HCT116 (cell line): ENCODE measurements at regions not wholly inside any gene's neighbourhood (a gene's known extent, or its start where the extent isn't known, plus 50 kb on each side); places are given as distances from the start of the nearest gene placed in this dataset.

Experiments
- ATAC-seq: fragments of 200-7000 bp; cut with Tn5 transposase; 2 replicates; pipeline ENCODE4 v1.9.1; 2020; ENCODE audit warnings: mild to moderate bottlenecking, moderate library complexity
- BruUV-seq: library from RNA; stranded (reverse); fragments of 400-500 nt; replicated peaks from 2 replicates; lab custom pipeline; 2021; lab: Mats Ljungman, UMichigan
- CTCF ChIA-PET: fragments of 300-600 bp; sonication (Branson Sonifier 250); formaldehyde crosslinking; loops from one replicate; lab custom pipeline; 2021; ENCODE audit warnings: antibody characterized with exemption; lab: Charles Lee
- POLR2A ChIA-PET: fragments of 300-600, 350-600 bp; sonication (Branson Sonifier 250); formaldehyde crosslinking; loops from one replicate; lab custom pipeline; 2021; ENCODE audit warnings: antibody characterized with exemption; lab: Charles Lee
- RAD21 ChIA-PET, 2 experiments: fragments of 300-600 bp; sonication (Branson Sonifier 250); formaldehyde crosslinking; loops; one replicate each; lab custom pipeline; 2023; ENCODE audit warnings: low total read pairs in 2 of 2; ENCODE audit not compliant: uncharacterized antibody in 2 of 2, unreplicated experiment in 2 of 2, low non-redundant PET in 1 of 2; lab: Charles Lee
- DNase-seq: peaks from one replicate; pipeline ENCODE4 v3.0.0-alpha.2; 2010; ENCODE audit warnings: low read depth, low spot score
- H2AFZ ChIP-seq: fragments of 200-600 bp; shearing (Covaris generic), sonication (generic); 2 replicates; pipeline ENCODE4 v1.6.1; 2017; ENCODE audit warnings: low read depth, mixed run types, mixed read lengths, antibody characterized with exemption, low read length; ENCODE audit not compliant: poor library complexity, severe bottlenecking
- H3K27ac ChIP-seq: 2 replicates; pipeline ENCODE4 v1.5.1; 2012; ENCODE audit warnings: low read depth, low read length
- H3K27me3 ChIP-seq: fragments of 200-600 bp; sonication (generic); 2 replicates; pipeline ENCODE4 v1.6.1; 2016; ENCODE audit warnings: mixed run types, low read length, mixed read lengths; ENCODE audit not compliant: insufficient read depth
- H3K36me3 ChIP-seq, 2 experiments: fragments of 200-500 bp in 1 of 2; fragments of 200-600 bp in 1 of 2; sonication (Bioruptor generic) in 1 of 2; sonication (generic) in 1 of 2; 2 replicates each; pipeline versions ENCODE4 v1.5.1 to v1.6.1; 2014 to 2016; ENCODE audit warnings: low read length in 2 of 2, inconsistent platforms in 1 of 2, mixed read lengths in 1 of 2, mixed run types in 1 of 2; ENCODE audit not compliant: insufficient read depth in 2 of 2, control insufficient read depth in 1 of 2
- H3K4me1 ChIP-seq, 2 experiments: fragments of 200-600 bp in 1 of 2; sonication (generic) in 1 of 2; 2 replicates each; pipeline versions ENCODE4 v1.5.1 to v1.6.1; 2012 to 2017; ENCODE audit warnings: low read length in 2 of 2, inconsistent platforms in 1 of 2, mild to moderate bottlenecking in 1 of 2, mixed read lengths in 1 of 2, mixed run types in 1 of 2, moderate library complexity in 1 of 2; ENCODE audit not compliant: insufficient read depth in 2 of 2, control insufficient read depth in 1 of 2
- H3K4me2 ChIP-seq: fragments of 200-600 bp; sonication (generic); 2 replicates; pipeline ENCODE4 v1.6.1; 2017; ENCODE audit warnings: mixed run types, low read length, mixed read lengths
- H3K4me3 ChIP-seq, 2 experiments: fragments of 200-600 bp in 1 of 2; sonication (generic) in 1 of 2; replicated peaks in 1 of 2; 2 replicates each; pipeline ENCODE4 v1.5.1; 2011 to 2016; ENCODE audit warnings: low read length in 2 of 2, control low read depth in 1 of 2, low read depth in 1 of 2, mild to moderate bottlenecking in 1 of 2, mixed read lengths in 1 of 2, mixed run types in 1 of 2
- H3K79me2 ChIP-seq: fragments of 200-600 bp; sonication (generic); 2 replicates; pipeline ENCODE4 v1.6.1; 2017; ENCODE audit warnings: mild to moderate bottlenecking, mixed run types, low read length, moderate library complexity, mixed read lengths; ENCODE audit not compliant: insufficient read depth
- H3K9ac ChIP-seq: fragments of 200-600 bp; sonication (generic); 2 replicates; pipeline ENCODE4 v1.6.1; 2016; ENCODE audit warnings: low read length, mixed read lengths
- H3K9me2 ChIP-seq: fragments of 200-600 bp; sonication (generic), shearing (Covaris generic); 2 replicates; pipeline ENCODE4 v1.6.1; 2017; ENCODE audit warnings: mixed run types, mild to moderate bottlenecking, moderate library complexity; ENCODE audit not compliant: insufficient read depth
- H3K9me3 ChIP-seq, 2 experiments: fragments of 200-500 bp in 1 of 2; fragments of 200-600 bp in 1 of 2; sonication (Bioruptor generic) in 1 of 2; sonication (generic) in 1 of 2; 2 replicates each; pipeline ENCODE4 v1.6.1; 2014 to 2017; ENCODE audit warnings: low read length in 2 of 2, mixed read lengths in 2 of 2, inconsistent platforms in 1 of 2, low read depth in 1 of 2, mild to moderate bottlenecking in 1 of 2, mixed run types in 1 of 2, moderate library complexity in 1 of 2; ENCODE audit not compliant: control insufficient read depth in 1 of 2, insufficient read depth in 1 of 2
- H4K20me1 ChIP-seq: fragments of 200-600 bp; sonication (generic), shearing (Covaris generic); 2 replicates; pipeline ENCODE4 v1.6.1; 2017; ENCODE audit warnings: mixed run types, mild to moderate bottlenecking, moderate library complexity; ENCODE audit not compliant: insufficient read depth
- CBX3 ChIP-seq: IDR thresholded peaks from 2 replicates; pipeline ENCODE4 v1.6.1; 2012; ENCODE audit warnings: low read depth
- CEBPB ChIP-seq: IDR thresholded peaks from 2 replicates; pipeline ENCODE4 v1.6.1; 2012; ENCODE audit warnings: low read depth
- EGR1 ChIP-seq: IDR thresholded peaks from 2 replicates; pipeline ENCODE4 v1.6.1; 2012; ENCODE audit warnings: low read depth
- ELF1 ChIP-seq: IDR thresholded peaks from 2 replicates; pipeline ENCODE4 v1.6.1; 2012; ENCODE audit warnings: low read depth, borderline replicate concordance
- EZH2 ChIP-seq: fragments of 200-600 bp; sonication (generic); IDR thresholded peaks from 2 replicates; pipeline ENCODE4 v1.6.1; 2017; ENCODE audit warnings: antibody characterized with exemption, mixed run types
- EZH2phosphoT487 ChIP-seq: fragments of 200-600 bp; IDR thresholded peaks from 2 replicates; pipeline ENCODE4 v1.6.1; 2018; ENCODE audit warnings: antibody characterized with exemption, borderline replicate concordance
- FOSL1 ChIP-seq: IDR thresholded peaks from 2 replicates; pipeline ENCODE4 v1.6.1; 2012; ENCODE audit warnings: low read depth
- JUND ChIP-seq: IDR thresholded peaks from 2 replicates; pipeline ENCODE4 v1.6.1; 2012
- POLR2A ChIP-seq: IDR thresholded peaks from 2 replicates; pipeline ENCODE4 v1.7.0; 2011; ENCODE audit warnings: borderline replicate concordance; ENCODE audit not compliant: insufficient read depth, insufficient read length; ENCODE audit errors: extremely low read depth
- POLR2AphosphoS5 ChIP-seq: IDR thresholded peaks from 2 replicates; pipeline ENCODE4 v1.6.1; 2011; ENCODE audit warnings: mild to moderate bottlenecking, low read depth, low read length, moderate library complexity
- RAD21 ChIP-seq: IDR thresholded peaks from 2 replicates; pipeline ENCODE4 v1.6.1; 2012; ENCODE audit warnings: low read depth, mild to moderate bottlenecking
- SIN3A ChIP-seq: IDR thresholded peaks from 2 replicates; pipeline ENCODE4 v1.6.1; 2012; ENCODE audit warnings: low read depth
- SP1 ChIP-seq: IDR thresholded peaks from 2 replicates; pipeline ENCODE4 v1.6.1; 2012; ENCODE audit warnings: low read depth
- SRF ChIP-seq: IDR thresholded peaks from 2 replicates; pipeline ENCODE4 v1.6.1; 2012; ENCODE audit warnings: low read depth
- TCF7L2 ChIP-seq: IDR thresholded peaks from 2 replicates; pipeline ENCODE4 v1.7.0; 2011; ENCODE audit warnings: borderline replicate concordance, inconsistent platforms; ENCODE audit not compliant: insufficient read depth, insufficient read length; ENCODE audit errors: extremely low read depth
- ZFX ChIP-seq: fragments of 450-650 bp; IDR thresholded peaks from 2 replicates; pipeline ENCODE4 v1.6.1; 2017
- ZNF274 ChIP-seq: fragments of 200-500 bp; sonication (Bioruptor generic); IDR thresholded peaks from 2 replicates; pipeline ENCODE4 v1.6.1; 2014; ENCODE audit warnings: mild to moderate bottlenecking, low read depth, low read length, inconsistent platforms
- intact Hi-C: fragments of 100-400 bp; cut with micrococcal nuclease; formaldehyde crosslinking; loops from 2 replicates; pipeline ENCODE4 v1.10.0; 2022
- TF ChIP-seq, protein P1 (sequence below): IDR thresholded peaks from 2 replicates; pipeline ENCODE4 v1.6.1; 2012
- TF ChIP-seq, protein P2 (sequence below): IDR thresholded peaks from 2 replicates; pipeline ENCODE4 v1.6.1; 2012
- TF ChIP-seq, protein P3 (sequence below), 3 experiments: fragments of 200-600 bp in 1 of 3; sonication (generic) in 1 of 3; IDR thresholded peaks in 2 of 3; conservative IDR thresholded peaks in 1 of 3; 2 replicates each; pipeline ENCODE4 v1.5.1; 2012 to 2017; ENCODE audit warnings: low read depth in 2 of 3, low read length in 2 of 3, antibody characterized with exemption in 1 of 3, borderline replicate concordance in 1 of 3, control low read depth in 1 of 3, mild to moderate bottlenecking in 1 of 3, mixed read lengths in 1 of 3, mixed run types in 1 of 3, moderate library complexity in 1 of 3; ENCODE audit not compliant: insufficient read depth in 1 of 3

DNA sequence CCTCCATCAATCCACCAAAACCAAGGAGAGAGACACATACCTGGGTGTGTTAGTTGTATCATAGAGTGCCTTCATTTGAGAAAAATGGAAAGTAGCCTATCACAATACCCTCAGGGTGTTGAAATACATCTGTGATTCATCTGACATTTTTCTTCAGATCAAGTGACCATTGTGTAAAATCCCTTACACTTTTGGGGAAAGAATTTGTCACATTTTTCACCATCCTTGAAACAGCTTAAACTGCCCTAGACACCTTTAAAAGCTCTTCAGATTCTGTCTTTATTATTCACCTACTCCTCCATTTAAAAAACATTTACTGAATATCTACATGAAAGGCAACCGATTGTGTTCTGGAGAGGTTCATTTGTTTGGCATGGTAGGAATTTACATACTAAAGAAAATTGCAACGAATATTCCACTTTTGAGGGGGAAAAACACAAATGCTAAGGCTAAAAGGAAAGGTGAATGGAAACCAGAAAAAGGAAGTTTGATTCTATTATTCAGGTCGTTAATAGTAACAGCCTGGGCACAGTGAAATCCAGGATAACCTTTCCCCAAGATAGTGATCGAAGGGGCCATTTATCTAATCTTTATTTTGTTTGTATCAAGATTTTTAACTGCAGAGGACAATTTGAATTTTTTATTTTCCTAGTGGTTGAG lies 70.4 kb upstream of the SAMSN1 start:
- no peak overlapping the region for H2AFZ ChIP-seq
- TF ChIP-seq RAD21 (no peak), ELF1 (no peak), EZH2 (no peak), SIN3A (no peak), FOSL1 (no peak), JUND (no peak), POLR2A (no peak), EGR1 (no peak), SP1 (no peak), SRF (no peak), CEBPB (no peak), ZFX (no peak), ZNF274 (no peak), EZH2phosphoT487 (no peak), TCF7L2 (no peak), POLR2AphosphoS5 (no peak), CBX3 (no peak)
- TF ChIP-seq, protein P1, sequence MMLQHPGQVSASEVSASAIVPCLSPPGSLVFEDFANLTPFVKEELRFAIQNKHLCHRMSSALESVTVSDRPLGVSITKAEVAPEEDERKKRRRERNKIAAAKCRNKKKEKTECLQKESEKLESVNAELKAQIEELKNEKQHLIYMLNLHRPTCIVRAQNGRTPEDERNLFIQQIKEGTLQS: no peak
- TF ChIP-seq, protein P2, sequence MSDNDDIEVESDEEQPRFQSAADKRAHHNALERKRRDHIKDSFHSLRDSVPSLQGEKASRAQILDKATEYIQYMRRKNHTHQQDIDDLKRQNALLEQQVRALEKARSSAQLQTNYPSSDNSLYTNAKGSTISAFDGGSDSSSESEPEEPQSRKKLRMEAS: no peak
- TF ChIP-seq, protein P3, sequence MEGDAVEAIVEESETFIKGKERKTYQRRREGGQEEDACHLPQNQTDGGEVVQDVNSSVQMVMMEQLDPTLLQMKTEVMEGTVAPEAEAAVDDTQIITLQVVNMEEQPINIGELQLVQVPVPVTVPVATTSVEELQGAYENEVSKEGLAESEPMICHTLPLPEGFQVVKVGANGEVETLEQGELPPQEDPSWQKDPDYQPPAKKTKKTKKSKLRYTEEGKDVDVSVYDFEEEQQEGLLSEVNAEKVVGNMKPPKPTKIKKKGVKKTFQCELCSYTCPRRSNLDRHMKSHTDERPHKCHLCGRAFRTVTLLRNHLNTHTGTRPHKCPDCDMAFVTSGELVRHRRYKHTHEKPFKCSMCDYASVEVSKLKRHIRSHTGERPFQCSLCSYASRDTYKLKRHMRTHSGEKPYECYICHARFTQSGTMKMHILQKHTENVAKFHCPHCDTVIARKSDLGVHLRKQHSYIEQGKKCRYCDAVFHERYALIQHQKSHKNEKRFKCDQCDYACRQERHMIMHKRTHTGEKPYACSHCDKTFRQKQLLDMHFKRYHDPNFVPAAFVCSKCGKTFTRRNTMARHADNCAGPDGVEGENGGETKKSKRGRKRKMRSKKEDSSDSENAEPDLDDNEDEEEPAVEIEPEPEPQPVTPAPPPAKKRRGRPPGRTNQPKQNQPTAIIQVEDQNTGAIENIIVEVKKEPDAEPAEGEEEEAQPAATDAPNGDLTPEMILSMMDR (IDR thresholded peaks at IDR 0.05 in 2 of 3, conservative IDR thresholded peaks at IDR 0.05 in 1 of 3; ENCODE audit: borderline replicate concordance in 1 of 3, insufficient read depth in 1 of 3, low read depth in 2 of 3, low read length in 2 of 3): no peak
- no peaks in the 10 kb centered on the region for H4K20me1 ChIP-seq
- H3K9me3 ChIP-seq: no peaks in the 10 kb centered on the region
- H3K4me3 ChIP-seq: no peak overlapping the region
- no peaks in the 10 kb centered on the region for H3K4me1 ChIP-seq
- intact Hi-C loops: no loop called here
- no peak overlapping the region for H3K9ac ChIP-seq
- H3K36me3 ChIP-seq: no peaks in the 10 kb centered on the region
- H3K27me3 ChIP-seq: no peaks in the 10 kb centered on the region
- no TSS peak for BruUV-seq
- no peak overlapping the region for H3K27ac ChIP-seq
- RAD21 ChIA-PET: no interaction called here
- no peak overlapping the region for H3K4me2 ChIP-seq
- CTCF ChIA-PET: no interaction called here
- ATAC-seq (no peak), DNase-seq (no peak)
- no peaks in the 10 kb centered on the region for H3K9me2 ChIP-seq
- POLR2A ChIA-PET: no interaction called here
- H3K79me2 ChIP-seq: no peaks in the 10 kb centered on the region
